ENCODE measurements at regions not wholly inside any gene's neighbourhood (a gene's known extent, or its start where the extent isn't known, plus 50 kb on each side); places are given as distances from the start of the nearest gene placed in this dataset.
"Not testable (repeated sequence)": the region's sequence is repeated elsewhere in the genome, so short reads cannot be mapped to it uniquely, and the experiment has no call there.

DNA sequence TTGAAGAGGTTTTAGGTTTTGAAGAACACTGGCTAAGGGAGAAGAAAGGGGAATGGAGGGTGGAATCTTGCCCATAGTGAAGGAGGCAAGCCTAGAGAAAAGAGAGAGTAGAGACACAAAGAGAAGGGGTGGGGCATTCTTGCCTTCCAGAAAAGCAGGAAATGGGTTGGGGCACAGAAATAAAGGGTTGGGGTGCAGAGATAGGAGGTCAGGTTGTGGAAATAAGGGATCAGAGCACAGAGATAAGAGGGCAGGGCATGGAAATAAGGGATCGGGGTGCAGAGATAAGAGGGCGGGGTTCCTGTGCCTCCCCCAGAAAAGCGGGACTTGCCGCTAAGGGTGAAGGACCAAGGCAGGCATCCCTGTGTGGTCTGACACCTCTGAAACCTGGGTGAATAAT lies 69.9 kb downstream of the ALG1L2 start:
- not testable (repeated sequence) for DNase-seq

DNA sequence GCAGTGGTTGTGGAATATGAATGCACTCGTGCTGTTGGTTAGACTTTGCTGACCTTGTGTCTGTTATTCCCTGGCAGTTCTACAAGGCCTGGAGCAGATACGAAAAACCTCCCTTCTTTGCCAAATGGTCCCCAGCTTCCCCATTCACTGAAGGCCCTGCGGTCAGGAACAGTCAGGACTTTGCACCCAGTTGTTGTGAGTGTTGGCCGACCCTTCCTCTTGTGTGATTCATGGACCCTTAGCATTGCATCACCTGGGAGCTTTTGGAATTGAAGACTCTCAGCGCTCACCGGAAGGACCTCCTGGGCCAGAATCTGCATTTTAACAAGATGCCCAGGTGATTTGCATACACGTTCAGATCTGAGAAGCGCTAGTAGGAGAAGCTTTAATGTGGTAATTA lies 71.6 kb downstream of the ALG1L2 start:
- DNase-seq = not testable (repeated sequence)

DNA sequence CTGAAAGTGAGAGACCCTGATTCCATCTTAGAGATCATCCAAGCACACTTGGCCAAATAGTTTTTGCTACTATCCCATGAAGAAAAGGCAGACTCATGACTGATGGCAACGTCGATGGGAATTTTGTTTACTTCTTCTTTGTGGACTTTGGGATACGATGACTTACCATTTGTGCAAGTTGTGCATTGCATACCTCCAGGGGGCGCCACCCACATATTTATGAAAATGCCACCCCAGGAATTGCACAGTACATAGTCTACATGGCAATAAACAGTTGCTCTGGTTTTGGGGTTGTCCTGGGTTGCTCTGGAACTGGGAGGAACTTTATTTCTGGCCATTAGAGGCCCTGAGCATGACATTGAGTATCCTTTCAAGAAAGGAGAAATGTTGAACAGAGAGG lies 73.8 kb downstream of the ALG1L2 start:
- peak in 1 of 2 donors; percentile 11 for DNase-seq

DNA sequence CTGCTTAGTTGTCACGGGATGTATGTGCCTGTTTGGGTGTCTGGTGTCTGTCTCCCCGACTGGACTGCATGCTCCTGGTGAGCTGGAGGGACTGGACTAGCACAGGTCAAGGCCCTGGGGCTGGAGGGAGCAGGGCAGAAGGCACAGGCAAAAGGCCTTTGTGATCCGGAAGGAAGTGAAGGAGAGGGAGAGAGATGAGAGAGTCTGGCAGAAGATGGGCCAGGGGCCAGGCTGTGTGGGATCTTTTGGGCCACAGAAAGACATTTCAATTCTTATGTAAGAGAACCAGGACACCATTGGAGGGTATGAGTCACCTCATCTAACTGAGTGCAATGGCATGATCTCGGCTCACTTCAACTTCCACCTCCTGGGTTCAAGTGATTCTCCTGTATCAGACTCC lies 85.2 kb downstream of the ALG1L2 start:
- not testable (repeated sequence) for DNase-seq

DNA sequence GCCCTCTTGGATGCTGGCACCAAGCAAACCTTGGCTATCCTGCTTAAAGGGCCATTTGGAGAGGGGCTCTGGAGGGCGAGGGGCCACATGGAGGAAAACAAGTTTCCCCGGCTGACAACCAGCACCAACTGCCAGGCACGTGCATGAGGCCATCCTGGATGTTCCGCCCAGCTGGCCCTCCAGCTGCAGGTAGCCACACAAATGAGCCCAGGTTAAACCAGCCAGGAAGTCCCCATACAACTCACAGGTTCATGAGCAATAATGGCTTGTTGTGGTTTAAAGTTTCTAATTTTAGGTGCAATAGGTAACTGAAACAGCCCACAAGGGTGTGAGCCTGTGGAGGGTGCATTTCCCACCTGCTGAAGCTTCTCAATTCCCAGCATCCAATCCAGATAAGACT lies 93.6 kb downstream of the ALG1L2 start:
- not testable (repeated sequence) for DNase-seq

DNA sequence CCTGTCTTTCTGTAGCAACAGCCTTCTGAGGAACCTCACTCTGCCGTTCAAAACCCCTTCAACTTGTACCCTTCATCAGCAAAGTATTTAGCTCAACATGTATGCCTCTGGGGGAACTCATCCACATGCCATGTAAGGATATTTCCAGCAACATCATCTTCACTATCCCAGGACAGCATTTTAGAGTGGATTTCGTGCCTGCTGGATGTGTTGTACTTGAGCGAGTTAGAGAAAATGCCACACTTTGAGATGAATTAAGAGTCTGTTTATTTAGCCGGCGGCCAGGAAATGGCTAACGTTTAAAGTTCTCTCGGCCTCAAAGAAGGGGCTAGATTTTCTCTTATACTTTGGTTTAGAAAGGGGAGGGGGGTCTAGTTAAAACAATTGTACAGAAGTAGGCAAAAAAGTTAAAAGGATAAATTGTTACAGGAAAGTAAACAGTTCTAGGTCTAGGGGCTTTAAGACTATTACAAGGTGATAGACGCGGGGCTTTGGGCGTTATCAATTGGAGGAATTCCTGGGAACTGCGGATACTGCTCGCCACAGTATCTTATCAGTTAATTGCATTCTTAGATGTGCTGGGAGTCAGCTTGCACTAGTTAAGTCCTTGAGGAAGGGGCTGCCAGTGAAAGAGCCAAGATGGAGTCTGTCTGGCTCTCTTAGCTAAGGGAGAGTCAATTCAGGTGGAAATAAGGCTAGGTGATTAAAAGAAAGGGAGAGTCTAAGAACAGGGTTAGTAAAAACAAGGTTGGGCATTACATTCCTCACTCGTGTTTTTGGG lies 95.0 kb downstream of the ALG1L2 start:
- DNase-seq = not testable (repeated sequence)

DNA sequence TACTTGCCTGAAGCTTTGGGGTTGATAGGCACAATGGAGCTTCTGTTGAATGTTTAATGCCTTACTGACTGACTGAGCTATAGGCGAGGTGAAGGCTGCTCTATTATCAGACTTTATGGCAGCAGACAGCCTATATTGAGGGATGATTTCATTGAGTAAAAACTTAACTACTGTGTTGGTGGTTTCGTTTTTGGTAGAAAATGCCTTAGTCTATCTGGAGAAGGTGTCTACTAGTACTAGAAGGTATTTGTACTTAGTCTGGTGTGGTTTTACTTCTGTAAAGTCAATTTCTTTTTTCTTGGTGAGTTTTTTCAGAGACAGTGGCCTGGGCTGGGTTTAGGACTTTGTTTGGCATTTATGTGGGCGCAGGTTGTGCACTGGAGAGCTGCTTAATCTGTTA lies 97.2 kb downstream of the ALG1L2 start:
- peak in 1 of 2 donors; percentile 30 for DNase-seq

DNA sequence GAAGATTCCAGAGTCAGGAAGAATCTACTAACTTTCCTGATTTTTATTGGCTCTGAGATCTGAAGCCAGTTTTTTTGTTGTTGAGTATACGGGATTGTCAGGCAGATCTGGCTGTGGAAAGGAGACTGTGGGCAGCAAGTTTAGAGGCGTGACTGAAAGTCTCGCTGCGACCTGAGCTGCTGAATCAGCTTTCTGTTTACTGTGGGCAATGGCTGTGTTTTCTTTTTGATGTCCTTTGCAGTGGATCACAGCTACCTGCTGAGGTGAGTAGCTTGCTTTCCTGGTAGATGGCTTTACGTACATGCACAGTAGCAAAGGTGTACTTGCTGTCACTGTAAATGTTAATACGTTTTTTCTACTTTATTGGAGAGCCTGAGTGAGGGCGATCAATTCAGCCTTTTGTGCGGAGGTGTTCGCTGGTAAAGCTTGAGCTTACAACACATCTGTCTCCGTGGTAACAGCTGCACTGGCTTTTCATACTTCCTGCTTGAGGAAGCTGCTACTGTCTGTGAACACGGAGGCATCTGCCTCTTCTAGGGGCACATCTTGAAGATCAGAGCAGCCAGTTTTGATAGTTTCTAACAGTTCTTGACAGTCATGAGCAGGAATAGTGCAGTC lies 97.8 kb downstream of the ALG1L2 start:
- DNase-seq = peak; percentile 71 to 76

DNA sequence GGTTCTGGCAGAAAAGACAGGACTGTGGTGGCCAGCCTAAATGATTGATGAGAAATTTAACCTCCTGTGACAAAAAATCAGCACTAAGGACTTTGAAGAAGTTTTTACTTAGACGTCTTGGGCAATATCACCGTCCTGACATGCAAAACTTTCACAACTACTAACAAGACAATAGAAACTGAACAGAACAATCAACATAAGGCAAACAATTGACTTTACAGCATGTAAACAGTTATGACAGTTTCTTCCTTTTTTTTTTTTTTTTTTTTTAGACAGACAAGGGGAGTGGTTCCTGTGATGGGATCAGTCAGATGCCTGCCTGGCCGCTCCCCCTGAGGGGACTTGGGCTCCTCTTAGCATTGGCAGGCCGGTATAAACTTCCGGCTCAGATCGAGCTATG lies 100.8 kb downstream of the ALG1L2 start:
- not testable (repeated sequence) for DNase-seq

DNA sequence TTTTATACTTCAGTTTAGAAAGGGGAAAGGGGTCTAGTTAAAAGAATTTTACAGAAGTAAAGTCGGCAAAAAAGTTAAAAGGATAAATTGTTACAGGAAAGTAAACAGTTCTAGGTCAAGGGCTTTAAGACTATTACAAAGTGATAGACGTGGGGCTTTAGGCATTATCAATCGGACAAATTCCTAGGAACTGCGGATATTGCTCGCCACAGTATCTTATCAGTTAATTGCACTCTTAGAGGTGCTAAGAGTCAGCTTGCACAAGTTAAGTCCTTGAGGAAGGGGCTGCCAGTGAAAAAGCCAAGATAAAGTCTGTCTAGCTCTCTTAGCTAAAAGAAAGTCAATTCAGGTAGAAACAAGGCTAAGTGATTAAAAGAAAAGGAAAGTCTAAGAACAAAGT lies 102.1 kb downstream of the ALG1L2 start:
- DNase-seq = not testable (repeated sequence)

DNA sequence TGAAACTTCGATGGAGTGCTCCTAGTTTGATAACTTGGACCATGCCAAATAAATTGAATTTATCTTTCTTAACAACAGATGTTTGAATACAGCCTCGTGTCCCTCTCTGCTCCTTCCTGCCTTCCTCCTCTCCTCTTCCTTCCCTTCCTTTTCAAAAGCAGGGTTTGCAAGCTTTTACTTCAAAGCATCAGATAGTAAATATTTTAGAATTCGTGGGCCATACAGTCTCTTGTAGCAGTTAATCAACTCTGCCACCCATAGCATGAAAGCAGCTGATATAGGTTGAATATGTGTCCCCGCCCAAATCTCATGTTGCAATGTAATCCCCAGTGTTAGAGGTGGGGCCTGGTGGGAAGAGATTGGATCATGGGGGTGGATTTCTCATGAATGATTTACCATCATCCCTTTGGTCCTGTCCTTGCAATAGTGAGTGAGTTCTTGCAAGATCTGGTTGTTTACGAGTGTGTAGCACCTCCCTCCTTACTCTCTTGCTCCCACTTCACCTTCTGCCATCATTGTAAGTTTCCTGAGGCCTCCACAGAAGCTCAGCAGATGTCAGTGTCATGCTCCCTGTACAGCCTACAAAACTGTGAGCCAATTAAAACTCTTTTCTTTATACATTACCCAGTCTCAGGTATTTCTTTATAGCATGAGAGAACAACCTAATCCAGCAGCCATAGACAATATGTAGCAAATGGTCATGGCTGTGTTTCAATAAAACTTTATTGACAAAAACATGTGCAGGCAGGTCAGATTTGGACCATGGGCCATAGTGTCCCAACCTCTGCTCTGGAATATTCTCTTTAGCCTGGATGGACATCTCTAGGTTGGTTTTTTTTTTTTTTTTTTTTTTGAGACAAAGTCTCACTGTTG lies 102.8 kb downstream of the ALG1L2 start:
- DNase-seq = not testable (repeated sequence)

DNA sequence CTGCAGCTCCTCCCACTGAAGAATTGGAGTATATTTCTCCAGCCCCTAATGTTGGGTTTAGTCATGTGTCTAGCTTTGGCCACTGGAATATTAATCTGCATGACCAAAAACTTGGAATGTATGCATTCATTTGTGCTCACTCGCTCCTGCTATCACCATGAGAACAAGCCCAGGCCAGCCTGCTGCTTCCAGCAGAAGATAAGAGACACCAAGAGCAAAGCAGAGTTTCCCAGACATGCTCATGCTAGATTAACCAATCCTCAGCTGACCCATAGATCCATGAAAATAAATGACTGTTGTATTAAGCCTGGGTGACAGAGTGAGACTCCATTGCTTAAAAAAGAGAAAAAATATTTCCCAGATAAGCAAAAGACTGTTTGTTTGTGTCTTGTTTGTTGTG lies 119.6 kb downstream of the ALG1L2 start:
- DNase-seq = not testable (repeated sequence)

DNA sequence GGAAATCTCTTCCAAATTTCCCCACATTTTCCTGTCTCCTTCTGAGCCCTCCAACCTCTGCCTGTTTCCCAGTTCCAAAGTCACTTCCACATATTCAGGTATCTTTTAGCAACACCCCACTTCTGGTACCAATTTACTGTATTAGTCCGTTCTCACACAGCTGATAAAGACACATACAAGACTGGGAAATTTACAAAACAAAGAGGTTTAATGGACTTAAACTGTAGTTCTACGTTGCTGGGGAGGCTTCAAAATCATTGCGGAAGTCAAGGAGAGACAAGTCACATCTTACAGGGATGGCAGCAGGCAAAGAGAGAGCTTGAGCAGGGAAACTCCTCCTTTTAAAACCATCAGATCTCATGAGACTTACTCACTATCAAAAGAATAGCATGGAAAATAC lies 122.0 kb downstream of the ALG1L2 start:
- DNase-seq = not testable (repeated sequence)

DNA sequence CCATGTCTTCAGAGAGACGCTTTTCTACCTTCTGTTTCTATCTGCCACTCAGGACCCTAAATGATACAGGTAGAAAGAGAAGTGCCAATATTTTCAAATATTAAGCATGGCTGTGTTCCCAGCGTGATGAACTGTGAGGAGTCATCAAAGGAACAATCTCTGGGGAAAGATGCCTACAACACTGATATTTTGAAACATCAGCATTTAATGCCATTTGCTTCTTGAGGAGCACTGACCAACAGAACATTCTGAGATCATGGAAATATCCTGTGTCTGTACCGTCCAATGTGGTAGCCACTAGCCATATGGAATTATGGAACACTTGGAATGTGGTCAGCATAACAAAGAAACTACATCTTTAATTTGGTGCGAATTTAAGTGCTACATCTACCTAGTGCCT lies 117.9 kb upstream of the COL6A5 start:
- no peak for DNase-seq

DNA sequence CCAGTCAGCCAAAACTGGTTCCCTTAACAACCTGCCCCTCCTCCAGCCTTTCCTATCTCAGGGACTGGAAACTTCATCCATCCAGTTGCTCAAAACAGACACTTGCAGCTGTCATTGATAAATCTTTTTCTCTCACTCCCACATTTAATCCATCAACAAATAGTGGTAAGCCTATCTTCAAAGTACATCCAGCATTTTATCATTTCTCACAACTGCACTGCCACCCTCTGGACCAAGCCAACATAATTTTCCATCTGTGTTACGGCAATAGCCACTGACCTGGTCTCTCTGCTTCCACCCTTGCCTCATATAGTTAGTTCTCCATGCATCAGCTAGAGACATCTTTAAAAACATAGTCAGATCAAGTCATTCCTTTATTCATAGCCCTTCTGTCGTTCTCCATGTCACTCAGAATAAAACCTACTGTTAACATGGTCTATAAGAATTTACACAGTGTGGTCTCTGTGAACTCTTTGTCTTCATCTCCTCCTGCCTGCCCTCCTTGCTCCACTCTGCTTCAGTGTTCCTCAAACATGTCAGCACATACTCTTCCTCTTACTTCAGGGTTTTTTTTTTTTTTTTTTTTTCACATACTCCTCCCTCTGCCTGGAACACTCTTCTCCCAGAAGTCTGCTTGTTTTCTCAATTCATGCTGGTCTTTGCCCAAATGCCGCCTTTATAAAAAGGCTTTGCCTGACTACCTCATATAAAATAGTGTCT lies 102.5 kb upstream of the COL6A5 start:
- DNase-seq = no peak

DNA sequence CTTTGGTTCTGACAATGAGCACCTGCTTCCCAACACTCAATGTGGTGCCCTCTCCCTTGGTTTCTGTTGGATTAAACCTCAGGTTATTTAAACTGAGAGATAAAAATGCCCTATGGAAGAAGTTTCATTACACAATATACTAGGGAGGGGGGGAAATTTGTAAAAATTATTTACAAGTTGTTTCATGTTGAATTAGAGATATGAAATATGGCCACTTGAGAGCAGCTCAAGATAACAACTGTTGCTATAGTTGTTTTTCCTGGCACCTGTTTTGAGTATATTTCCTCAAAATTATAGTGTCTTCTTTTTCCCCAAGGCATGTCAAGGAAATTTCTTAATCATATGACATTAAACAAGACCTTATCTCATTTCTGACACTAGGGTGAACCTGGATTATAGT lies 101.7 kb upstream of the COL6A5 start:
- no peak for DNase-seq

DNA sequence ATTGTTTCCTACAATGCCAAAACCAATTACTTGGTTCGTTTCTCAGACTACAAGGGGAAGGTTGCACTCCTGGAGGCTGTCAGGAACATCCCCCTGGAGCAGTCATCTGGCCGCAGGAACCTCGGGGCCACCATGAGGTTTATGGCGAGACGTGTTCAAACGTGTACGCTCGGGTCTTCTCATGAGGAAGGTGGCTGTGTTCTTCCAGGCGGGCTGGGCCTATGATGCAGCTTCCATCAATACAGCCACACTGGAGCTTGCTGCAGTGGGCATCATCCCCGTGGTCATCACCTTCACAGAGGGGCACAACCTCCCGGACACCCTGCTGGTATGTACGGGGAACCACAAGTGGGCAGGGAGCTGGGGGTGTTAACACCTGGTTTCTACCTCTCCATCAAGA lies 94.5 kb upstream of the COL6A5 start:
- no peak for DNase-seq

DNA sequence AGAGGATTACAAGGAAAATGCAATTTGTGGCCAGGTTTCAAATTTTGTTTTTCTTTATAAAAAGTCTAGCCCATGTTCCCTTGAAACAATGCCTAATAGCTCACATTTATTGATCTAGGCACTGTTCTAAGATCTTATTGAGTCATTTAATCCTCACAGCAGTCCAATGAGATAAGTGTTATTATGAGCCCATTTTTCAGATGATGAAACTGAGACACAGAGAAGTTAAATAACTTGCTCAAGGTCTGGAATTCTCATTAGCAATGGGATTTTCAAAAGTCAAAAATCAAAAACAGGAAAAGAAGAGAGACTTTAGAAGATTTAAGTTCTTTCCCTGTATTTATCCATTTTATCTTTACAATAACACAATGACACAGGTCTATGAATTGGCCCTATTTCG lies 90.0 kb upstream of the COL6A5 start:
- no peak for DNase-seq

DNA sequence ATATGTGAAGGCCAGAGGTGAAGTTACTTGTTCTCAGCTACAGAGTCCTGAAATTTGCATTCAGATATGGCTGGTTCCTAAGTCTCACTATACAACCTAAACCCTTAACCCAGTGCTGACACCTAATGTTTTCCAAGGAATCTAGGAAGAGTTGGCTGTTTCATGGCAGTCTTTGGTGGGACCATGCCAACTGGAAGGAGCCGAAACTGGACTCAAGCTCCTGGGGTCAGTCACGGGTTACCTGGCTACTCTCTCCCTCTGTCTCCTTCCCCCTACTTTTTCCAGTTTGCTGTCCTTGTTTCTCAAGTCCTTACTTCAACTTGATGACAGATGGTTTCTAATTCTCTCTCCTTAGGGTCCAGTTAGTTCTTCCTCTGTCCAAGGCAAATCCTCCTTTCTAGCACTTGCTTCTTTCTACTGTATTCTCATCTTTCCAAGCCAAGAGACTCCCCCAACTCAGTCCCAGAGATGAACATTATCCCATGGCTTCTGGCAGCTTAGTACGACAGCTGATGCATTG lies 88.6 kb upstream of the COL6A5 start:
- no peak for DNase-seq

DNA sequence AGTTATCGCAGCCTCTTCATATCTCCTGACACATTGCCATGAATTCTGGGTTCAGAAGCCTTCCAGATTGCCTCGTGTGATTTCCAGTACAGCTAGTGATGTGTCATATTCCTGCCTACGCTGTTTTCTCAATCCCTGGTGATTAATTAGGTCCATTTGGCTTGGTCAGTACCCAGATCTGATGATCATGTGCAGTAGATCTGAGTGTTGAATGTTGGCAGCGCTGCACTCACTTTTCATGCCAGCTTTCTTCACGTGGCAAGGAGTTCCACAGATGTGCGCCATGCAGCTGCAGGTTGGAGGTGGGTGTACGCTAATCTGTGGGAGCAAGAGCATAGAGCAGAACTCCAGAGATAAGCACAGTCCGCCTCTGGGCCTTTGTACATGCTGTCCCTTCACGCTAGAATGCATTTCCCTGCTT lies 86.9 kb upstream of the COL6A5 start:
- DNase-seq = no peak

DNA sequence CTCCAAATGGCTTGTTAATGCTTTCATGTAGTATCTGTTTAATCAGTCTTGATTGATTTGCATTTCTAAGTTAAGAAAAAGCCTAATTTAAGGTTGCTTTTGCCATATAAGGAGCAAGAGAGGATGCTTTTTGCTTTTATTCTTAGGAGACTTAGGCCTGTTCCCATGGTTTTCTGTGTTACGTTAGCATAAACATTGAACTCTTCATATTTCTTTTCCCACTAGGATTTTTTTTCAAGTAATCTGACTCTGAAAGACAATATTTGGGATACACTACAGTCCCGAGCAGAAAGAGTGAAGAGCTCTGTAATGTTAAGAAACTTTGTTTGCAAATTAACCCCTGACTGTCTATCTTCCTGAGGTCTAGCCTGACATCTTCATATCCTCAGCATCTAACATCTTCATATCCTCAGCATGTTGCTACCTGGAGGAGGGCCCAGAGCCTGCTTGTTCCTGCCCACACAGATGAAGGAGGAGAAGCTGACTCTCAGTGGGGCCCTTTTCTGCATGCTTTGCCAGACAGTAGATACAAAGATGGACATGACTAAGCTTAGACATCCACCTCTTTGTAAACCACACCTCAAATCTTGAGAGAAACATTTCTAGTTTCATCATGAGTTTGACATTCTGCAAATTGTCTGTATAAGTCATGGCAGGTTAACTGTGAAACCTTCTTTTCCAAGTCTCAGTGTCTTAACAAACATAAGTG lies 86.2 kb upstream of the COL6A5 start:
- no peak for DNase-seq

DNA sequence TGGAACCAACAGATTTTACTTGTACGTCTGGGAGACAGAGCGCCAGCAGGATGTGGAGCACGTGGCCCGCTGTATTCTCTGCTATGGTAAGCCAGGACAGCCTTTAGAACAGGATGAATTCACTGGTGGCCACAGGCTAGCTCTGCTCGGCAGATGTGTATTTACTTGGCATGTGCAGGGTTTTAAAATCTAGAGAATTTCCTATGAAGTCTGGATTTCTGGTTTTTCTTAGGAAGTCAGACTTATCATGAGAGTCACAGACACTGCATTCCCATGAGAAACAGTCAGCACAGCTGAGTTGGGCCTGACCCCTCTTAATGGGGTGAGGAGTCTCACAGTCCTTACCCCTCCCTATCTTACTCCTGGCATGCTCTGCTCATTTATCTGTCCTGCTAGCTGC lies 84.6 kb upstream of the COL6A5 start:
- DNase-seq = no peak

Data from CD4-positive, alpha-beta T cell treated with Interleukin-4 for 1 hour (primary cell).